ENCODE measurements at regions not wholly inside any gene's neighbourhood (a gene's known extent, or its start where the extent isn't known, plus 50 kb on each side); places are given as distances from the start of the nearest gene placed in this dataset.

DNA sequence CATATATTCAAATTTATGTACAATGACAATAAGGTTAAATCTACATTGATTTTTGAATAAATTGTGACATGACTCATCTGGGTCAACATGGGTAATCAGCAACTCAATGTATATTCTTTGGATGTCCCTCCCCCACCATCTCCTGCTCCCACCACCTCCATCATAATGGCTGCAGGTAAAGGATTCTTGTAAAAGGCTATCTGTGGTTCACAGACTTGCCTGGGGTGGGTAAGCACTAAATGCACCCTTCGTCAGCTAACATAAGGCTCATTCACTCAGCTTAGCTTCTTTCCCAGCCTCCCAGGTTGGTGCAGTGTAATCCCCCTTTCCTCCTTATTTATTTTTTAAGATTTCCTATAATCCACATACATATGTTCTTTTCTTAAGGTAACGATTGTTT is 355.7 kb upstream of the DPYD start:
- Histone ChIP-seq H4K20me1 (ENCODE audit: insufficient read depth) (no peaks in the 10 kb centered on the region), H3K36me3 (replicated peaks in 1 of 2; ENCODE audit: control insufficient read depth in 1 of 2, insufficient read depth in 2 of 2, low read length in 1 of 2) (no peaks in the 10 kb centered on the region), H3K9me3 (no peaks in the 10 kb centered on the region), H3K4me1 (ENCODE audit: control insufficient read depth in 1 of 2, insufficient read depth in 2 of 2, low read depth in 1 of 2, low read length in 1 of 2) (no peaks in the 10 kb centered on the region), H3K9ac (no peak overlapping the region), H3K79me2 (ENCODE audit: insufficient read depth) (no peaks in the 10 kb centered on the region), H3K27me3 (ENCODE audit: insufficient read depth) (no peaks in the 10 kb centered on the region), H3F3A (replicated peaks; ENCODE audit: insufficient read depth) (peaks cover 4% of the 10 kb centered on the region), H3K27ac (ENCODE audit: low read depth in 2 of 2, low read length in 1 of 2) (no peak overlapping the region; a peak in 1 of 4 replicates), H3K4me2 (no peak overlapping the region), H2AFZ (ENCODE audit: low read depth) (no peak overlapping the region), H3K4me3 (ENCODE audit: low read depth in 2 of 2, low read length in 1 of 2) (no peak overlapping the region), H3K9me2 (no peaks in the 10 kb centered on the region)
- ChIA-PET CTCF (no interaction called here), POLR2A (no interaction called here)
- TF ChIP-seq USF1 (IDR thresholded peaks at IDR 0.05; ENCODE audit: borderline replicate concordance, low read depth), result no peak
- TF ChIP-seq FOXJ3 (CRISPR knock-in tag; IDR thresholded peaks at IDR 0.05), result no peak
- TF ChIP-seq EP300 (IDR thresholded peaks at IDR 0.05; ENCODE audit: borderline replicate concordance in 1 of 2, low read depth in 1 of 2, low read length in 1 of 2), result no peak
- TF ChIP-seq JUND (IDR thresholded peaks at IDR 0.05), result no peak
- no peak for TF ChIP-seq SIN3A (IDR thresholded peaks at IDR 0.05; ENCODE audit: borderline replicate concordance, low read depth, low read length)
- no peak for TF ChIP-seq TEAD4 (IDR thresholded peaks at IDR 0.05; ENCODE audit: borderline replicate concordance, insufficient read depth)
- no peak for TF ChIP-seq YY1 (IDR thresholded peaks at IDR 0.05; ENCODE audit: low read depth)
- DNase-seq, result no peak
- 100% methylated on average over 2 of the region's 2 CpGs for WGBS (ENCODE audit: low lambda C conversion rate)

DNA sequence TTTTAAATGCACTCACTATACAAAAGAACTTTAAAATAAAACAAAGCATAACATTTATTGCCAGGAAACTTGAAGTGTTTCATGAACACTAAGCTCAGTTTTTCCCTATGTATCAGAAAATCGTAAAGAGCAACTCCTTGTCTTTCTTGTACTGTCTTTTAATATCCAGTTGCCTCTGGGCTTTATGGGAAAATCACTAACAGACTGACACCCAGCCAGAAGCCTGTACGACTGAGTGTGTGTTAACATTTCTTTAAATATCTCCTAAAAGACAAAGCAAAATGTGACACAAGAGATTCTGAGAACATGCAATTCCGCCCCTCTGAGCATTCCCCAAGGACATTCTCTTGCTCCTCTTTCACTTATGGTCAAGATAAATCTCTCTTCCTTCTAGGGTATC is 347.5 kb upstream of the DPYD start:
- no peak overlapping the region for H3K27ac ChIP-seq (ENCODE audit: low read depth in 2 of 2, low read length in 1 of 2)
- no peaks in the 10 kb centered on the region for H3K36me3 ChIP-seq (replicated peaks in 1 of 2; ENCODE audit: control insufficient read depth in 1 of 2, insufficient read depth in 2 of 2, low read length in 1 of 2)
- no peaks in the 10 kb centered on the region for H3K4me1 ChIP-seq (ENCODE audit: control insufficient read depth in 1 of 2, insufficient read depth in 2 of 2, low read depth in 1 of 2, low read length in 1 of 2)
- no peaks in the 10 kb centered on the region for H3K9me3 ChIP-seq
- no peaks in the 10 kb centered on the region for H3K27me3 ChIP-seq (ENCODE audit: insufficient read depth)
- POLR2A ChIA-PET, result no interaction called here
- H3K4me2 ChIP-seq, result no peak overlapping the region
- H3F3A ChIP-seq (replicated peaks; ENCODE audit: insufficient read depth), result no peaks in the 10 kb centered on the region
- H3K4me3 ChIP-seq (ENCODE audit: low read depth in 2 of 2, low read length in 1 of 2), result no peak overlapping the region
- DNase-seq, result no peak
- H3K9ac ChIP-seq, result no peak overlapping the region
- CTCF ChIA-PET, result no interaction called here
- no peaks in the 10 kb centered on the region for H4K20me1 ChIP-seq (ENCODE audit: insufficient read depth)
- WGBS (ENCODE audit: low lambda C conversion rate), result 81% methylated on average over 3 of the region's 3 CpGs
- no peaks in the 10 kb centered on the region for H3K79me2 ChIP-seq (ENCODE audit: insufficient read depth)
- TF ChIP-seq, protein P1, sequence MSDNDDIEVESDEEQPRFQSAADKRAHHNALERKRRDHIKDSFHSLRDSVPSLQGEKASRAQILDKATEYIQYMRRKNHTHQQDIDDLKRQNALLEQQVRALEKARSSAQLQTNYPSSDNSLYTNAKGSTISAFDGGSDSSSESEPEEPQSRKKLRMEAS (IDR thresholded peaks at IDR 0.05; ENCODE audit: low read depth), result no peak
- no peak for TF ChIP-seq TEAD4 (IDR thresholded peaks at IDR 0.05; ENCODE audit: borderline replicate concordance, insufficient read depth)
- TF ChIP-seq YY1 (IDR thresholded peaks at IDR 0.05; ENCODE audit: low read depth), result no peak
- TF ChIP-seq POLR2AphosphoS5 (IDR thresholded peaks at IDR 0.05; ENCODE audit: low read depth, low read length), result no peak
- TF ChIP-seq GABPA (IDR thresholded peaks at IDR 0.05; ENCODE audit: low read depth), result no peak
- no peak for TF ChIP-seq NFIC (IDR thresholded peaks at IDR 0.05; ENCODE audit: borderline replicate concordance)
- TF ChIP-seq SIN3A (IDR thresholded peaks at IDR 0.05; ENCODE audit: borderline replicate concordance, low read depth, low read length), result no peak
- TF ChIP-seq FOSL2 (IDR thresholded peaks at IDR 0.05; ENCODE audit: borderline replicate concordance, low read depth), result no peak
- 0 out of 2 replicates have a peak, but pooled peaks cover 5% of the 10 kb centered on the region for H3K9me2 ChIP-seq
- no peak overlapping the region for H2AFZ ChIP-seq (ENCODE audit: low read depth)

- H3K27ac ChIP-seq (ENCODE audit: low read depth in 2 of 2, low read length in 1 of 2), result no peak overlapping the region
- CTCF ChIA-PET, result no interaction called here
- no peaks in the 10 kb centered on the region for H3K9me3 ChIP-seq
- H3K4me2 ChIP-seq, result no peak overlapping the region
- H3K4me3 ChIP-seq (ENCODE audit: low read depth in 2 of 2, low read length in 1 of 2), result no peak overlapping the region
- no peak for DNase-seq
- no peaks in the 10 kb centered on the region for H3K27me3 ChIP-seq (ENCODE audit: insufficient read depth)
- no peak overlapping the region for H2AFZ ChIP-seq (ENCODE audit: low read depth)
- 95% methylated on average over 3 of the region's 3 CpGs for WGBS (ENCODE audit: low lambda C conversion rate)
- H3F3A ChIP-seq (replicated peaks; ENCODE audit: insufficient read depth), result no peaks in the 10 kb centered on the region
- H3K79me2 ChIP-seq (ENCODE audit: insufficient read depth), result no peaks in the 10 kb centered on the region
- H3K36me3 ChIP-seq (replicated peaks in 1 of 2; ENCODE audit: control insufficient read depth in 1 of 2, insufficient read depth in 2 of 2, low read length in 1 of 2), result no peaks in the 10 kb centered on the region
- no peaks in the 10 kb centered on the region for H3K4me1 ChIP-seq (ENCODE audit: control insufficient read depth in 1 of 2, insufficient read depth in 2 of 2, low read depth in 1 of 2, low read length in 1 of 2)
- 0 out of 2 replicates have a peak, but pooled peaks cover 5% of the 10 kb centered on the region for H3K9me2 ChIP-seq
- no peaks in the 10 kb centered on the region for H4K20me1 ChIP-seq (ENCODE audit: insufficient read depth)
- H3K9ac ChIP-seq, result no peak overlapping the region
- POLR2A ChIA-PET, result no interaction called here
- TF ChIP-seq MEF2A (IDR thresholded peaks at IDR 0.05; ENCODE audit: borderline replicate concordance, low read depth) (no peak), GATA2 (CRISPR knock-in tag; IDR thresholded peaks at IDR 0.05) (no peak), NFIC (IDR thresholded peaks at IDR 0.05; ENCODE audit: borderline replicate concordance) (no peak), YY1 (IDR thresholded peaks at IDR 0.05; ENCODE audit: low read depth) (no peak), EP300 (IDR thresholded peaks at IDR 0.05; ENCODE audit: borderline replicate concordance in 1 of 2, low read depth in 1 of 2, low read length in 1 of 2) (no peak), TEAD4 (IDR thresholded peaks at IDR 0.05; ENCODE audit: borderline replicate concordance, insufficient read depth) (no peak)
These were observed 346.6 kb upstream of the DPYD start for GRCh38 chr1:98267423-98267822.
